Stimulated activated naive CD8-positive, alpha-beta T cell treated with anti-CD3 and anti-CD28 coated beads, Interleukin-15, amount 100 ng/mL, for 72 hours (primary cell): ENCODE measurements at regions not wholly inside any gene's neighbourhood (a gene's known extent, or its start where the extent isn't known, plus 50 kb on each side); places are given as distances from the start of the nearest gene placed in this dataset.
"Not testable (repeated sequence)": the region's sequence is repeated elsewhere in the genome, so short reads cannot be mapped to it uniquely, and the experiment has no call there.

Source experiments
- ATAC-seq: fragments of 150-1000 bp; cut with Tn5 transposase; 2 replicates; pipeline ENCODE4 v1.10.0; 2021; ENCODE audit warnings: mild to moderate bottlenecking, moderate library complexity
- DNase-seq, 2 donors: peaks; one replicate each; pipeline ENCODE4 v3.0.0; 2021 to 2022
- H3K27ac Mint-ChIP-seq, 2 donors: one replicate each; pipeline ENCODE4 v1.8.0; 2022; ENCODE audit warnings: mild to moderate bottlenecking in 2 of 2, mixed read lengths in 2 of 2, moderate library complexity in 2 of 2
- H3K27me3 Mint-ChIP-seq: one replicate; pipeline ENCODE4 v1.8.0; 2022; ENCODE audit warnings: mixed read lengths
- H3K4me1 Mint-ChIP-seq: one replicate; pipeline ENCODE4 v1.8.0; 2022; ENCODE audit warnings: mild to moderate bottlenecking, mixed read lengths
- H3K4me3 Mint-ChIP-seq, 2 donors: one replicate each; pipeline ENCODE4 v1.8.0; 2022; ENCODE audit warnings: mild to moderate bottlenecking in 2 of 2, mixed read lengths in 2 of 2, moderate library complexity in 1 of 2
- H3K9me3 Mint-ChIP-seq, 2 donors: one replicate each; pipeline ENCODE4 v1.8.0; 2022; ENCODE audit warnings: mixed read lengths in 2 of 2

GRCh38 chr1:242602001-242602400, 77.5 kb upstream of the PLD5 start:
- Mint-ChIP-seq H3K27me3 (no peaks in the 10 kb centered on the region), H3K4me3 (no peak overlapping the region), H3K27ac (no peak overlapping the region), H3K9me3 (peaks cover 7 to 19% of the 10 kb centered on the region in 2 donors), H3K4me1 (no peaks in the 10 kb centered on the region)
- ATAC-seq (no peak), DNase-seq (no peak)

- not testable (repeated sequence) for H3K4me3 Mint-ChIP-seq, H3K27ac Mint-ChIP-seq, H3K4me1 Mint-ChIP-seq, ATAC-seq, DNase-seq, H3K27me3 Mint-ChIP-seq
- H3K9me3 Mint-ChIP-seq: peaks cover 13 to 33% of the 10 kb centered on the region in 2 donors
These were observed 69.3 kb upstream of the PLD5 start for GRCh38 chr1:242593756-242594155.

GRCh38 chr1:242586360-242586680, 61.8 kb upstream of the PLD5 start:
- ATAC-seq (no peak), DNase-seq (no peak)
- H3K4me3 Mint-ChIP-seq: no peak overlapping the region
- peaks cover 9% of the 10 kb centered on the region for H3K27me3 Mint-ChIP-seq
- no peaks in the 10 kb centered on the region for H3K4me1 Mint-ChIP-seq
- peaks cover 0 to 8% of the 10 kb centered on the region in 2 donors for H3K9me3 Mint-ChIP-seq
- no peak overlapping the region for H3K27ac Mint-ChIP-seq

GRCh38 chr1:242585616-242586359, 61.3 kb upstream of the PLD5 start:
- H3K27me3 Mint-ChIP-seq: peaks cover 9% of the 10 kb centered on the region
- DNase-seq (no peak), ATAC-seq (no peak)
- peaks cover 0 to 8% of the 10 kb centered on the region in 2 donors for H3K9me3 Mint-ChIP-seq
- H3K4me3 Mint-ChIP-seq: no peak overlapping the region
- H3K4me1 Mint-ChIP-seq: no peaks in the 10 kb centered on the region
- H3K27ac Mint-ChIP-seq: no peak overlapping the region

- H3K27ac Mint-ChIP-seq: no peak overlapping the region
- H3K4me1 Mint-ChIP-seq: no peaks in the 10 kb centered on the region
- ATAC-seq (no peak), DNase-seq (no peak)
- peaks cover 9% of the 10 kb centered on the region for H3K27me3 Mint-ChIP-seq
- H3K9me3 Mint-ChIP-seq: no peaks in the 10 kb centered on the region
- no peak overlapping the region for H3K4me3 Mint-ChIP-seq
These were observed 58.2 kb upstream of the PLD5 start for GRCh38 chr1:242582669-242583068.

GRCh38 chr1:242579528-242580235, 55.2 kb upstream of the PLD5 start:
- Mint-ChIP-seq H3K9me3 (peaks cover 0 to 6% of the 10 kb centered on the region in 2 donors), H3K27ac (no peak overlapping the region), H3K4me1 (no peaks in the 10 kb centered on the region), H3K4me3 (no peak overlapping the region), H3K27me3 (no peaks in the 10 kb centered on the region)
- ATAC-seq (no peak), DNase-seq (no peak)
